GM23338 (cell line): ENCODE measurements at regions not wholly inside any gene's neighbourhood (a gene's known extent, or its start where the extent isn't known, plus 50 kb on each side); places are given as distances from the start of the nearest gene placed in this dataset.
A peak's percentile ranks its signal among the peaks of the same experiment; 100 is the strongest.

Experiments
- ATAC-seq: fragments of 200-7000 bp; cut with Tn5 transposase; 3 replicates; pipeline ENCODE4 v1.9.1; 2020
- DNase-seq: peaks from one replicate; pipeline ENCODE4 v3.0.0-alpha.2; 2015; ENCODE audit warnings: low spot score
- H2AFZ ChIP-seq: fragments of 200-600 bp; sonication (generic); 2 replicates; pipeline ENCODE4 v1.8.0; 2016; ENCODE audit warnings: antibody characterized with exemption, mild to moderate bottlenecking, moderate library complexity
- H3F3A ChIP-seq: fragments of 200-600 bp; sonication (generic); replicated peaks from 2 replicates; pipeline ENCODE4 v1.8.0; 2017; ENCODE audit warnings: antibody characterized with exemption, mixed run types, low read depth
- H3K27ac ChIP-seq: fragments of 200-600 bp; sonication (generic); 2 replicates; pipeline ENCODE4 v1.6.1; 2016; ENCODE audit warnings: low read depth
- H3K27me3 ChIP-seq: fragments of 200-600 bp; sonication (generic); 2 replicates; pipeline ENCODE4 v1.8.0; 2016; ENCODE audit warnings: mild to moderate bottlenecking, mixed run types, moderate library complexity; ENCODE audit not compliant: insufficient read depth
- H3K36me3 ChIP-seq: fragments of 200-600 bp; sonication (generic); 2 replicates; pipeline ENCODE4 v1.8.0; 2016; ENCODE audit warnings: mild to moderate bottlenecking; ENCODE audit not compliant: insufficient read depth
- H3K4me1 ChIP-seq: fragments of 200-600 bp; sonication (generic); 2 replicates; pipeline ENCODE4 v1.8.0; 2016; ENCODE audit warnings: mild to moderate bottlenecking, moderate library complexity; ENCODE audit not compliant: insufficient read depth
- H3K4me2 ChIP-seq: fragments of 200-600 bp; sonication (generic); 2 replicates; pipeline ENCODE4 v1.7.1; 2017; ENCODE audit warnings: mixed run types
- H3K4me3 ChIP-seq: fragments of 200-600 bp; sonication (generic); 2 replicates; pipeline ENCODE4 v1.6.1; 2016; ENCODE audit warnings: mixed run types
- H3K79me2 ChIP-seq: fragments of 200-600 bp; sonication (generic); replicated peaks from 2 replicates; pipeline ENCODE4 v1.8.0; 2017; ENCODE audit warnings: mild to moderate bottlenecking; ENCODE audit not compliant: insufficient read depth
- H3K9me2 ChIP-seq: fragments of 200-600 bp; sonication (generic); 2 replicates; pipeline ENCODE4 v1.8.0; 2017; ENCODE audit not compliant: insufficient read depth
- H4K20me1 ChIP-seq: fragments of 200-600 bp; sonication (generic); replicated peaks from 2 replicates; pipeline ENCODE4 v1.8.0; 2017; ENCODE audit warnings: mild to moderate bottlenecking; ENCODE audit not compliant: insufficient read depth
- H3K27ac Mint-ChIP-seq: 2 replicates; pipeline ENCODE4 v1.8.0; 2020; ENCODE audit warnings: inconsistent platforms, mild to moderate bottlenecking, moderate library complexity, mixed read lengths
- H3K27me3 Mint-ChIP-seq: 3 replicates; pipeline ENCODE4 v1.8.0; 2022; ENCODE audit warnings: low read depth, mild to moderate bottlenecking, moderate library complexity, mixed read lengths, inconsistent platforms; ENCODE audit not compliant: insufficient read depth, poor library complexity
- H3K36me3 Mint-ChIP-seq: 3 replicates; pipeline ENCODE4 v1.8.0; 2021; ENCODE audit warnings: low read depth, mild to moderate bottlenecking, inconsistent platforms, moderate library complexity, mixed read lengths
- H3K4me1 Mint-ChIP-seq: 3 replicates; pipeline ENCODE4 v1.8.0; 2020; ENCODE audit warnings: mild to moderate bottlenecking, inconsistent platforms, mixed read lengths
- H3K4me3 Mint-ChIP-seq: 3 replicates; pipeline ENCODE4 v1.8.0; 2021; ENCODE audit warnings: moderate library complexity, mild to moderate bottlenecking, inconsistent platforms, mixed read lengths
- H3K9me3 Mint-ChIP-seq: 3 replicates; pipeline ENCODE4 v1.8.0; 2020; ENCODE audit warnings: moderate library complexity, mild to moderate bottlenecking, inconsistent platforms, mixed read lengths
- CREB1 ChIP-seq: fragments of 250-450 bp; sonication (Bioruptor Pico); IDR thresholded peaks from 2 replicates; pipeline ENCODE4 v1.5.0; 2020; ENCODE audit warnings: low read depth, mild to moderate bottlenecking, moderate library complexity
- CTCF ChIP-seq, 2 experiments: fragments of 200-600 bp in 1 of 2; sonication (generic) in 1 of 2; conservative IDR thresholded peaks; 2 replicates each; pipeline versions ENCODE4 v1.5.1 to v1.6.1; 2016 to 2017; ENCODE audit warnings: antibody characterized with exemption in 2 of 2, low read depth in 2 of 2, mild to moderate bottlenecking in 2 of 2, moderate library complexity in 1 of 2
- ETS1 ChIP-seq: IDR thresholded peaks from 2 replicates; pipeline ENCODE4 v1.6.1; 2016; ENCODE audit warnings: antibody characterized with exemption
- EZH2 ChIP-seq: fragments of 200-600 bp; sonication (generic); IDR thresholded peaks from one replicate; pipeline ENCODE4 v1.8.0; 2017; ENCODE audit warnings: antibody characterized with exemption, mild to moderate bottlenecking, low read depth; ENCODE audit not compliant: unreplicated experiment
- EZH2phosphoT487 ChIP-seq: fragments of 200-600 bp; sonication (generic); IDR thresholded peaks from one replicate; pipeline ENCODE4 v1.8.1; 2018; ENCODE audit warnings: antibody characterized with exemption; ENCODE audit not compliant: unreplicated experiment
- JUNB ChIP-seq: IDR thresholded peaks from one replicate; pipeline ENCODE4 v1.6.1; 2016; ENCODE audit warnings: antibody characterized with exemption; ENCODE audit not compliant: unreplicated experiment
- NANOG ChIP-seq: IDR thresholded peaks from 2 replicates; pipeline ENCODE4 v1.6.1; 2016; ENCODE audit warnings: antibody characterized with exemption, borderline replicate concordance
- POLR2AphosphoS5 ChIP-seq: IDR thresholded peaks from 2 replicates; pipeline ENCODE4 v1.6.1; 2016; ENCODE audit warnings: antibody characterized with exemption, low read depth
- REST ChIP-seq: IDR thresholded peaks from one replicate; pipeline ENCODE4 v1.6.1; 2018; ENCODE audit warnings: antibody characterized with exemption; ENCODE audit not compliant: unreplicated experiment
- STAT1 ChIP-seq: IDR thresholded peaks from one replicate; pipeline ENCODE4 v1.6.1; 2016; ENCODE audit warnings: antibody characterized with exemption; ENCODE audit not compliant: unreplicated experiment
- ZNF114 ChIP-seq: fragments of 250-450 bp; sonication (Bioruptor Pico); IDR thresholded peaks from 2 replicates; pipeline ENCODE4 v1.5.0; 2020; ENCODE audit warnings: mild to moderate bottlenecking, moderate library complexity
- ZNF331 ChIP-seq: fragments of 250-450 bp; sonication (Bioruptor Pico); IDR thresholded peaks from 2 replicates; pipeline ENCODE4 v1.5.0; 2020; ENCODE audit warnings: low read depth, mild to moderate bottlenecking, moderate library complexity
- ZNF462 ChIP-seq: fragments of 250-450 bp; sonication (Bioruptor Pico); IDR thresholded peaks from 2 replicates; pipeline ENCODE4 v1.5.0; 2020; ENCODE audit warnings: mild to moderate bottlenecking, moderate library complexity

GRCh38 chr10:129330211-129330610 lies 136.8 kb upstream of the MGMT start:
- no peaks in the 10 kb centered on the region for H4K20me1 ChIP-seq
- H3K9me2 ChIP-seq, result 0 out of 2 replicates have a peak, but pooled peaks cover 4% of the 10 kb centered on the region
- Mint-ChIP-seq H3K27ac (no peak overlapping the region), H3K27me3 (no peaks in the 10 kb centered on the region), H3K36me3 (no peaks in the 10 kb centered on the region), H3K9me3 (no peaks in the 10 kb centered on the region), H3K4me1 (peaks cover 30% of the 10 kb centered on the region), H3K4me3 (no peak overlapping the region)
- H3K79me2 ChIP-seq, result no peaks in the 10 kb centered on the region
- TF ChIP-seq ZNF114 (CRISPR knock-in tag), result no peak
- TF ChIP-seq NANOG, result no peak
- no peak for TF ChIP-seq ETS1
- TF ChIP-seq ZNF331 (CRISPR knock-in tag), result no peak
- no peak for TF ChIP-seq CREB1 (CRISPR knock-in tag)
- TF ChIP-seq JUNB, result no peak
- TF ChIP-seq EZH2, result no peak
- no peak for TF ChIP-seq CTCF (conservative IDR thresholded peaks at IDR 0.05; ENCODE audit: low read depth in 2 of 2)
- TF ChIP-seq STAT1, result no peak
- TF ChIP-seq REST, result no peak
- no peak for TF ChIP-seq EZH2phosphoT487
- no peak for TF ChIP-seq ZNF462 (CRISPR knock-in tag)
- TF ChIP-seq POLR2AphosphoS5, result no peak
- no peaks in the 10 kb centered on the region for H3K27me3 ChIP-seq
- no peak overlapping the region for H3K4me3 ChIP-seq
- ATAC-seq (no peak; the same call in 2 of the 3 replicates), DNase-seq (no peak)
- no peaks in the 10 kb centered on the region for H3F3A ChIP-seq
- no peaks in the 10 kb centered on the region for H3K4me1 ChIP-seq
- no peaks in the 10 kb centered on the region for H3K36me3 ChIP-seq
- H2AFZ ChIP-seq, result peak overlapping the region; percentile 66
- H3K4me2 ChIP-seq, result no peak overlapping the region
- H3K27ac ChIP-seq, result no peak overlapping the region
